Testis (tissue), 2 donors: ENCODE measurements at regions not wholly inside any gene's neighbourhood (a gene's known extent, or its start where the extent isn't known, plus 50 kb on each side); places are given as distances from the start of the nearest gene placed in this dataset.

Experiments used
- POLR2A ChIP-seq: fragments of 450-650 bp; IDR thresholded peaks from one replicate; pipeline ENCODE4 v1.6.1; 2017; ENCODE audit warnings: antibody characterized with exemption, mild to moderate bottlenecking, moderate library complexity
- TF ChIP-seq, protein P1 (sequence below), 3 experiments: fragments of 450-650 bp in 2 of 3; fragments of 200-600 bp in 1 of 3; sonication (generic) in 1 of 3; IDR thresholded peaks; one replicate each; pipeline ENCODE4 v1.5.1; 2016 to 2019; ENCODE audit warnings: antibody characterized with exemption in 3 of 3, mild to moderate bottlenecking in 2 of 3, moderate library complexity in 1 of 3

DNA sequence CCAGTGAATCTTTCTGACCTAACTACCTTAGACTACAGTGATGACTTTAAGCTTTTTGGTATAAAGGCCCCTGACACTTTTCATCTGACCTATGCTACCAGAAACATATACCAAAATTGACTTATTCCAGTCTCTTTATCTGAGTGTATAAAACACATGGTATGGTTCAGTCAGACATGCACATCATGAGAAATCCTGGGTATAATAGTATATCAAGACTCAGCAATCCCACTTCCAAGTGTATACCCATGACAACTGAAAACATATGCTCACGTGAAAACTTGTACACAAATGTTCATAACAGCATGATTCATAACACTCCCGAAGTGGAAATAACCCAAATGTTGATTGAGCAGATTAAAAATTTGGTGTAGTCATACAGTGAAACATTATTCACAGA, 70.0 kb upstream of the RPRM start:
- TF ChIP-seq, protein P1, sequence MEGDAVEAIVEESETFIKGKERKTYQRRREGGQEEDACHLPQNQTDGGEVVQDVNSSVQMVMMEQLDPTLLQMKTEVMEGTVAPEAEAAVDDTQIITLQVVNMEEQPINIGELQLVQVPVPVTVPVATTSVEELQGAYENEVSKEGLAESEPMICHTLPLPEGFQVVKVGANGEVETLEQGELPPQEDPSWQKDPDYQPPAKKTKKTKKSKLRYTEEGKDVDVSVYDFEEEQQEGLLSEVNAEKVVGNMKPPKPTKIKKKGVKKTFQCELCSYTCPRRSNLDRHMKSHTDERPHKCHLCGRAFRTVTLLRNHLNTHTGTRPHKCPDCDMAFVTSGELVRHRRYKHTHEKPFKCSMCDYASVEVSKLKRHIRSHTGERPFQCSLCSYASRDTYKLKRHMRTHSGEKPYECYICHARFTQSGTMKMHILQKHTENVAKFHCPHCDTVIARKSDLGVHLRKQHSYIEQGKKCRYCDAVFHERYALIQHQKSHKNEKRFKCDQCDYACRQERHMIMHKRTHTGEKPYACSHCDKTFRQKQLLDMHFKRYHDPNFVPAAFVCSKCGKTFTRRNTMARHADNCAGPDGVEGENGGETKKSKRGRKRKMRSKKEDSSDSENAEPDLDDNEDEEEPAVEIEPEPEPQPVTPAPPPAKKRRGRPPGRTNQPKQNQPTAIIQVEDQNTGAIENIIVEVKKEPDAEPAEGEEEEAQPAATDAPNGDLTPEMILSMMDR (IDR thresholded peaks at IDR 0.05) = no peak
- no peak for TF ChIP-seq POLR2A
